IMR-90 (cell line): ENCODE measurements at regions not wholly inside any gene's neighbourhood (a gene's known extent, or its start where the extent isn't known, plus 50 kb on each side); places are given as distances from the start of the nearest gene placed in this dataset.

Source experiments
- ATAC-seq: fragments of 200-7000 bp; cut with Tn5 transposase; 2 replicates; pipeline ENCODE4 v1.9.1; 2020; ENCODE audit warnings: low read depth, mild to moderate bottlenecking, moderate library complexity
- BruUV-seq: library from RNA; stranded (reverse); fragments of 400-500 nt; replicated peaks from 2 replicates; lab custom pipeline; 2021; lab: Mats Ljungman, UMichigan
- CTCF ChIA-PET: fragments of 300-600 bp; formaldehyde crosslinking; extraction: SDS; loops from one replicate; lab custom pipeline; 2021; ENCODE audit warnings: antibody characterized with exemption; lab: Yijun Ruan, JAX
- POLR2A ChIA-PET: fragments of 300-600 bp; sonication (Branson Sonifier 250); formaldehyde crosslinking; loops from one replicate; lab custom pipeline; 2022; ENCODE audit warnings: antibody characterized with exemption; ENCODE audit not compliant: unreplicated experiment; lab: Charles Lee
- DNase-seq: peaks from one replicate; pipeline ENCODE4 v3.0.0; 2013
- H2AFZ ChIP-seq: replicated peaks from 2 replicates; pipeline ENCODE3; 2013; ENCODE audit warnings: low read length, mild to moderate bottlenecking; ENCODE audit not compliant: poor library complexity
- H2AK5ac ChIP-seq: 2 replicates; pipeline ENCODE4 v1.6.1; 2013; ENCODE audit warnings: low read depth, low read length, inconsistent platforms
- H2AK9ac ChIP-seq: replicated peaks from 2 replicates; pipeline ENCODE3; 2013; ENCODE audit warnings: mild to moderate bottlenecking, low read depth, low read length, moderate library complexity; ENCODE audit not compliant: poor library complexity
- H2BK120ac ChIP-seq: 2 replicates; pipeline ENCODE4 v1.6.1; 2013; ENCODE audit warnings: low read depth, low read length, inconsistent platforms
- H2BK15ac ChIP-seq: 3 replicates; pipeline ENCODE4 v1.6.1; 2013; ENCODE audit warnings: low read depth, low read length, inconsistent platforms
- H2BK20ac ChIP-seq: 2 replicates; pipeline ENCODE4 v1.6.1; 2013; ENCODE audit warnings: low read depth, mild to moderate bottlenecking, inconsistent platforms, low read length, moderate library complexity
- H2BK5ac ChIP-seq: 2 replicates; pipeline ENCODE4 v1.6.1; 2013; ENCODE audit warnings: mild to moderate bottlenecking, low read depth, low read length, inconsistent platforms; ENCODE audit not compliant: poor library complexity, severe bottlenecking
- H3K14ac ChIP-seq: replicated peaks from 2 replicates; pipeline ENCODE4 v1.6.1; 2013; ENCODE audit warnings: low read depth, low read length, inconsistent platforms
- H3K18ac ChIP-seq: 2 replicates; pipeline ENCODE4 v1.6.1; 2013; ENCODE audit warnings: low read depth, low read length, control low read depth
- H3K23ac ChIP-seq: 2 replicates; pipeline ENCODE4 v1.6.1; 2013; ENCODE audit warnings: low read depth, low read length, inconsistent platforms
- H3K27ac ChIP-seq: 2 replicates; pipeline ENCODE4 v1.5.1; 2013; ENCODE audit warnings: mild to moderate bottlenecking, control low read depth, low read length; ENCODE audit not compliant: insufficient read depth
- H3K27me3 ChIP-seq: 2 replicates; pipeline ENCODE4 v1.6.1; 2013; ENCODE audit warnings: low read length; ENCODE audit not compliant: control insufficient read depth, insufficient read depth
- H3K36me3 ChIP-seq: 2 replicates; pipeline ENCODE4 v1.6.1; 2013; ENCODE audit warnings: low read length, mixed read lengths; ENCODE audit not compliant: control insufficient read depth, insufficient read depth
- H3K4ac ChIP-seq: 2 replicates; pipeline ENCODE4 v1.6.1; 2013; ENCODE audit warnings: low read depth, low read length, inconsistent platforms
- H3K4me1 ChIP-seq: 2 replicates; pipeline ENCODE4 v1.6.1; 2013; ENCODE audit warnings: low read length, mixed read lengths; ENCODE audit not compliant: control insufficient read depth, insufficient read depth
- H3K4me2 ChIP-seq: 2 replicates; pipeline ENCODE4 v1.6.1; 2013; ENCODE audit warnings: low read depth, mild to moderate bottlenecking, control low read depth, low read length, moderate library complexity
- H3K4me3 ChIP-seq: 2 replicates; pipeline ENCODE4 v1.5.1; 2013; ENCODE audit warnings: low read depth, mild to moderate bottlenecking, control low read depth, low read length, moderate library complexity; ENCODE audit not compliant: insufficient read depth
- H3K56ac ChIP-seq: 2 replicates; pipeline ENCODE4 v1.6.1; 2013; ENCODE audit warnings: low read length, inconsistent platforms; ENCODE audit not compliant: insufficient read depth; ENCODE audit errors: extremely low read depth
- H3K79me1 ChIP-seq, 2 experiments: 2 replicates each; pipeline ENCODE4 v1.6.1; 2013; ENCODE audit warnings: low read length in 2 of 2, inconsistent platforms in 1 of 2, low read depth in 1 of 2
- H3K9ac ChIP-seq: 2 replicates; pipeline ENCODE4 v1.6.1; 2013; ENCODE audit warnings: low read depth, low read length, control low read depth
- H3K9me1 ChIP-seq: 2 replicates; pipeline ENCODE4 v1.6.1; 2013; ENCODE audit warnings: low read length, inconsistent platforms; ENCODE audit not compliant: insufficient read depth
- H3K9me3 ChIP-seq: 2 replicates; pipeline ENCODE4 v1.6.1; 2013; ENCODE audit warnings: low read length; ENCODE audit not compliant: control insufficient read depth, insufficient read depth
- H4K20me1 ChIP-seq: 2 replicates; pipeline ENCODE4 v1.6.1; 2013; ENCODE audit warnings: low read length, inconsistent platforms; ENCODE audit not compliant: insufficient read depth
- H4K5ac ChIP-seq: 2 replicates; pipeline ENCODE4 v1.6.1; 2013; ENCODE audit warnings: mild to moderate bottlenecking, low read depth, low read length, control low read depth
- H4K8ac ChIP-seq, 2 experiments: 2 replicates each; pipeline ENCODE4 v1.6.1; 2013; ENCODE audit warnings: low read depth in 2 of 2, low read length in 2 of 2, control low read depth in 1 of 2, inconsistent platforms in 1 of 2
- H4K91ac ChIP-seq: 2 replicates; pipeline ENCODE4 v1.6.1; 2013; ENCODE audit warnings: low read depth, low read length, inconsistent platforms; ENCODE audit not compliant: insufficient read depth
- MAFK ChIP-seq: IDR thresholded peaks from 2 replicates; pipeline ENCODE4 v1.6.1; 2012; ENCODE audit warnings: low read depth, low read length, improper control_type of control experiment
- MAZ ChIP-seq: IDR thresholded peaks from 2 replicates; pipeline ENCODE4 v1.6.1; 2012; ENCODE audit warnings: low read depth, mild to moderate bottlenecking, low read length, improper control_type of control experiment, moderate library complexity, borderline replicate concordance
- RAD21 ChIP-seq: IDR thresholded peaks from 2 replicates; pipeline ENCODE4 v1.6.1; 2012; ENCODE audit warnings: low read length, improper control_type of control experiment
- WGBS, 2 experiments: methylation state at CpG; one replicate each; pipeline versions ENCODE4 v1.1.5 to v1.1.7; 2013; ENCODE audit warnings: missing lambda C conversion rate in 2 of 2; ENCODE audit not compliant: insufficient read length in 1 of 2; ENCODE audit errors: extremely low coverage in 2 of 2; 5-methylcytosine and 5-hydroxymethylcytosine counted together
- dilution Hi-C: fragments of 300-500 bp; cut with HindIII; formaldehyde crosslinking; loops from one replicate; pipeline ENCODE4 v1.14.3; 2018; ENCODE audit warnings: low sequenced_read_pairs; ENCODE audit not compliant: unreplicated experiment
- in situ Hi-C: fragments of 300-500 bp; cut with MboI; formaldehyde crosslinking; loops from 3 replicates; pipeline ENCODE4 v1.14.3; 2019; ENCODE audit warnings: low sequenced_read_pairs, inconsistent platforms, mixed read lengths
- intact Hi-C: fragments of 100-400 bp; cut with micrococcal nuclease; formaldehyde crosslinking; loops from 2 replicates; pipeline ENCODE4 v1.10.0; 2022
- TF ChIP-seq, protein P1 (sequence below): fragments of 150-350 bp; IDR thresholded peaks from 2 replicates; pipeline ENCODE4 v1.6.1; 2016; ENCODE audit warnings: low read depth, mild to moderate bottlenecking, low read length, moderate library complexity, borderline replicate concordance

DNA sequence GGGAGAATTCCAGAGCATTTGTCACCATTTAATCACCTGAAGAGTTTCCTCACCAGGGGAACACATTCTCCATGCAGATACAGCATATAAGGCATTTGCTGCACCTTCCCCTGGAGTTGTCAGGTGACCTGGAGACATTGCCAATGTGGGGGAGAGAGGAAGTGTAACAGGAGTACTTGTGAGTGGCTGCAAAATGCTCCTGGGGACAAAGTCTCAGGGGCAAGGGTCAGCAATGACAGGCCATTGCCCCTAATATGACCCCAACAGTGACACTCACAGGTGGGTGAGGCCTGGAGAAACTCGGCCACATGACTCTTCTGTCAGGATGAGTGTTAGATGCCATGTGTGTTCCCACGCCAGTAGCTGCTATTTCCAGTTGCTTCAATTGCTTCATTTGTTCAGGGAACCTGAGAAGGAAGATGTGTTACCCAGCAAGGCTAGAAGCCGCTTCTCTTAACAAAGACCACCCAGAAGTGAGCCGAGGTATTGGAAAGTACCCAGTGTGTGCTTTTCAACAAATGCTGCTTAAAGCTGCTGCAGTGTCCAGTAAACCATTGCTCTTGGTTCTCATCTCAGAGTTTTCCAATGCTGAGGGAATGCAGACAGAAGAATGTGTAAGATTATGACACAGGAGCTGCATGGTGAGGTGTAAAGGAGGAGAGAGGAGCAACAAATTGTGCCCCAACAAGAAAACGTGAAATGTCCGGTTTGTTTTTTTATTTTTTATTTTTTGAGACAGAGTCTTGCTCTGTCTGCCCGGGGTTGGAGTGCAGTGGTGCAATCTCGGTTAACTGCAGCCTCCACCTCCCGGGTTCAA is 128.2 kb upstream of the SLC44A1 start:
- dilution Hi-C loops: no loop called here
- Histone ChIP-seq H3K27ac (no peak overlapping the region), H3K4me2 (no peak overlapping the region), H3K36me3 (no peaks in the 10 kb centered on the region), H2AK9ac (no peak overlapping the region), H2BK20ac (no peak overlapping the region), H2AK5ac (no peak overlapping the region), H4K8ac (no peak overlapping the region), H4K91ac (no peak overlapping the region), H2BK15ac (no peak overlapping the region), H3K4me3 (no peak overlapping the region), H3K9me3 (no peaks in the 10 kb centered on the region), H3K4me1 (peaks cover 3% of the 10 kb centered on the region), H3K14ac (no peak overlapping the region), H3K4ac (no peak overlapping the region), H3K79me1 (no peaks in the 10 kb centered on the region), H4K5ac (no peak overlapping the region), H3K9ac (no peak overlapping the region), H3K23ac (no peak overlapping the region), H2BK120ac (no peak overlapping the region), H2AFZ (no peak overlapping the region), H2BK5ac (no peak overlapping the region), H3K27me3 (no peaks in the 10 kb centered on the region), H4K20me1 (no peaks in the 10 kb centered on the region), H3K9me1 (peaks cover 8% of the 10 kb centered on the region; the same call in 1 of the 2 replicates), H3K56ac (no peak overlapping the region), H3K18ac (no peak overlapping the region)
- ChIA-PET CTCF (no interaction called here), POLR2A (no interaction called here)
- no peak for TF ChIP-seq RAD21
- TF ChIP-seq, protein P1, sequence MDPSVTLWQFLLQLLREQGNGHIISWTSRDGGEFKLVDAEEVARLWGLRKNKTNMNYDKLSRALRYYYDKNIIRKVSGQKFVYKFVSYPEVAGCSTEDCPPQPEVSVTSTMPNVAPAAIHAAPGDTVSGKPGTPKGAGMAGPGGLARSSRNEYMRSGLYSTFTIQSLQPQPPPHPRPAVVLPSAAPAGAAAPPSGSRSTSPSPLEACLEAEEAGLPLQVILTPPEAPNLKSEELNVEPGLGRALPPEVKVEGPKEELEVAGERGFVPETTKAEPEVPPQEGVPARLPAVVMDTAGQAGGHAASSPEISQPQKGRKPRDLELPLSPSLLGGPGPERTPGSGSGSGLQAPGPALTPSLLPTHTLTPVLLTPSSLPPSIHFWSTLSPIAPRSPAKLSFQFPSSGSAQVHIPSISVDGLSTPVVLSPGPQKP: no peak
- no peak for TF ChIP-seq MAFK
- no peak for TF ChIP-seq MAZ
- in situ Hi-C loops: no loop called here
- intact Hi-C loops: no loop called here
- WGBS, 2 experiments: 91% methylated on average over 5 of the region's 9 CpGs; no CpG with 5 or more reads in 1 of the 2 experiments
- BruUV-seq: no TSS peak
- DNase-seq (no peak), ATAC-seq (no peak)
